Karpas-422 (cell line): ENCODE measurements at regions not wholly inside any gene's neighbourhood (a gene's known extent, or its start where the extent isn't known, plus 50 kb on each side); places are given as distances from the start of the nearest gene placed in this dataset.

Experiments used
- DNase-seq: peaks from one replicate; pipeline ENCODE4 v3.0.0-alpha.2; 2015
- H2AFZ ChIP-seq: fragments of 200-600 bp; sonication (generic); 2 replicates; pipeline ENCODE4 v1.6.1; 2014; ENCODE audit warnings: antibody characterized with exemption, low read length, mixed read lengths
- H3K27ac ChIP-seq: fragments of 200-600 bp; sonication (generic); 2 replicates; pipeline ENCODE4 v1.5.1; 2014; ENCODE audit warnings: mild to moderate bottlenecking, low read length, moderate library complexity
- H3K27me3 ChIP-seq: fragments of 200-600 bp; sonication (generic); 2 replicates; pipeline ENCODE4 v1.6.1; 2014; ENCODE audit warnings: low read length, mixed read lengths
- H3K36me3 ChIP-seq: fragments of 200-600 bp; sonication (generic); 2 replicates; pipeline ENCODE4 v1.6.1; 2014; ENCODE audit warnings: low read length, mixed read lengths; ENCODE audit not compliant: insufficient read depth
- H3K4me1 ChIP-seq: fragments of 200-600 bp; sonication (generic); 2 replicates; pipeline ENCODE4 v1.6.1; 2014; ENCODE audit warnings: mild to moderate bottlenecking, low read length, mixed read lengths
- H3K4me2 ChIP-seq: fragments of 200-600 bp; sonication (generic); 2 replicates; pipeline ENCODE4 v1.6.1; 2014; ENCODE audit warnings: low read length, low read depth, mild to moderate bottlenecking; ENCODE audit not compliant: poor library complexity, severe bottlenecking
- H3K4me3 ChIP-seq: fragments of 200-600 bp; sonication (generic); 2 replicates; pipeline ENCODE4 v1.5.1; 2014; ENCODE audit warnings: mild to moderate bottlenecking, antibody characterized with exemption, low read length, mixed read lengths
- H3K79me2 ChIP-seq: fragments of 200-600 bp; sonication (generic); 2 replicates; pipeline ENCODE4 v1.6.1; 2014; ENCODE audit warnings: mild to moderate bottlenecking, low read length, mixed read lengths
- H3K9ac ChIP-seq: fragments of 200-600 bp; sonication (generic); 2 replicates; pipeline ENCODE4 v1.6.0; 2014; ENCODE audit warnings: low read length
- H3K9me2 ChIP-seq: fragments of 200-600 bp; sonication (generic), shearing (Covaris generic); replicated peaks from 2 replicates; pipeline ENCODE4 v1.6.0; 2014; ENCODE audit warnings: mild to moderate bottlenecking, low read length, moderate library complexity; ENCODE audit not compliant: insufficient read depth
- H3K9me3 ChIP-seq: fragments of 300-700, 200-600 bp; sonication (generic); 2 replicates; pipeline ENCODE4 v1.6.1; 2014; ENCODE audit warnings: low read length, mixed read lengths
- H4K20me1 ChIP-seq: fragments of 200-600 bp; sonication (generic); 2 replicates; pipeline ENCODE4 v1.6.1; 2014; ENCODE audit warnings: mild to moderate bottlenecking, antibody characterized with exemption, low read length, low read depth; ENCODE audit not compliant: insufficient read depth

- Histone ChIP-seq H3K4me2 (no peak overlapping the region), H3K36me3 (no peaks in the 10 kb centered on the region), H3K4me3 (no peak overlapping the region), H4K20me1 (no peaks in the 10 kb centered on the region), H3K27me3 (no peaks in the 10 kb centered on the region), H3K27ac (no peak overlapping the region), H3K9ac (no peak overlapping the region), H3K79me2 (no peaks in the 10 kb centered on the region), H3K4me1 (no peaks in the 10 kb centered on the region), H3K9me2 (no peaks in the 10 kb centered on the region), H2AFZ (no peak overlapping the region), H3K9me3 (no peaks in the 10 kb centered on the region)
- no peak for DNase-seq
These were observed 284.2 kb downstream of the NSG2 start for GRCh38 chr5:174329738-174330137.

GRCh38 chr5:174335682-174336364 is 290.3 kb downstream of the NSG2 start:
- no peak for DNase-seq
- H3K27ac ChIP-seq: no peak overlapping the region
- H3K4me3 ChIP-seq: no peak overlapping the region
- no peaks in the 10 kb centered on the region for H3K27me3 ChIP-seq
- H3K4me2 ChIP-seq: no peak overlapping the region
- H3K9me2 ChIP-seq: no peaks in the 10 kb centered on the region
- no peaks in the 10 kb centered on the region for H3K4me1 ChIP-seq
- no peak overlapping the region for H2AFZ ChIP-seq
- H3K36me3 ChIP-seq: no peaks in the 10 kb centered on the region
- no peaks in the 10 kb centered on the region for H3K9me3 ChIP-seq
- H4K20me1 ChIP-seq: no peaks in the 10 kb centered on the region
- no peaks in the 10 kb centered on the region for H3K79me2 ChIP-seq
- no peak overlapping the region for H3K9ac ChIP-seq

- H3K9ac ChIP-seq: no peak overlapping the region
- H4K20me1 ChIP-seq: no peaks in the 10 kb centered on the region
- no peaks in the 10 kb centered on the region for H3K4me1 ChIP-seq
- H2AFZ ChIP-seq: no peak overlapping the region
- H3K27me3 ChIP-seq: no peaks in the 10 kb centered on the region
- no peaks in the 10 kb centered on the region for H3K36me3 ChIP-seq
- no peak overlapping the region for H3K4me3 ChIP-seq
- H3K9me2 ChIP-seq: no peaks in the 10 kb centered on the region
- no peaks in the 10 kb centered on the region for H3K9me3 ChIP-seq
- no peak overlapping the region for H3K4me2 ChIP-seq
- no peak for DNase-seq
- no peaks in the 10 kb centered on the region for H3K79me2 ChIP-seq
- no peak overlapping the region for H3K27ac ChIP-seq
These were observed 291.0 kb downstream of the NSG2 start for GRCh38 chr5:174336479-174336878.

GRCh38 chr5:174337276-174338184 is 292.0 kb downstream of the NSG2 start:
- Histone ChIP-seq H3K4me1 (no peaks in the 10 kb centered on the region), H4K20me1 (no peaks in the 10 kb centered on the region), H3K27me3 (no peaks in the 10 kb centered on the region), H2AFZ (no peak overlapping the region), H3K79me2 (no peaks in the 10 kb centered on the region), H3K4me3 (no peak overlapping the region), H3K36me3 (no peaks in the 10 kb centered on the region), H3K4me2 (no peak overlapping the region), H3K9me3 (no peaks in the 10 kb centered on the region), H3K27ac (no peak overlapping the region), H3K9ac (no peak overlapping the region), H3K9me2 (no peaks in the 10 kb centered on the region)
- no peak for DNase-seq

- no peak overlapping the region for H3K4me3 ChIP-seq
- H3K79me2 ChIP-seq: no peaks in the 10 kb centered on the region
- no peaks in the 10 kb centered on the region for H4K20me1 ChIP-seq
- DNase-seq: no peak
- no peak overlapping the region for H3K27ac ChIP-seq
- H3K4me1 ChIP-seq: no peaks in the 10 kb centered on the region
- H3K9me2 ChIP-seq: no peaks in the 10 kb centered on the region
- no peaks in the 10 kb centered on the region for H3K27me3 ChIP-seq
- no peaks in the 10 kb centered on the region for H3K9me3 ChIP-seq
- H3K36me3 ChIP-seq: no peaks in the 10 kb centered on the region
- no peak overlapping the region for H2AFZ ChIP-seq
- no peak overlapping the region for H3K9ac ChIP-seq
- H3K4me2 ChIP-seq: no peak overlapping the region
These were observed 292.9 kb downstream of the NSG2 start for GRCh38 chr5:174338185-174339010.

GRCh38 chr5:174339130-174339529 is 293.6 kb downstream of the NSG2 start:
- Histone ChIP-seq H3K79me2 (no peaks in the 10 kb centered on the region), H3K9ac (no peak overlapping the region), H3K27ac (no peak overlapping the region)

GRCh38 chr5:174340226-174340625 is 294.7 kb downstream of the NSG2 start:
- Histone ChIP-seq H3K4me3 (no peak overlapping the region), H3K27ac (no peak overlapping the region), H2AFZ (no peak overlapping the region), H3K9ac (no peak overlapping the region), H3K9me3 (no peaks in the 10 kb centered on the region), H3K9me2 (no peaks in the 10 kb centered on the region), H3K79me2 (no peaks in the 10 kb centered on the region), H3K4me2 (no peak overlapping the region), H4K20me1 (no peaks in the 10 kb centered on the region), H3K4me1 (no peaks in the 10 kb centered on the region), H3K36me3 (no peaks in the 10 kb centered on the region), H3K27me3 (no peaks in the 10 kb centered on the region)
- no peak for DNase-seq

More at GRCh38 chr5:174339130-174339529, 293.6 kb downstream of the NSG2 start:
- H3K4me2 ChIP-seq: no peak overlapping the region
- no peaks in the 10 kb centered on the region for H3K36me3 ChIP-seq
- no peak overlapping the region for H3K4me3 ChIP-seq
- no peaks in the 10 kb centered on the region for H3K9me3 ChIP-seq
- H4K20me1 ChIP-seq: no peaks in the 10 kb centered on the region
- no peaks in the 10 kb centered on the region for H3K4me1 ChIP-seq
- no peaks in the 10 kb centered on the region for H3K9me2 ChIP-seq
- DNase-seq: no peak
- H3K27me3 ChIP-seq: no peaks in the 10 kb centered on the region
- no peak overlapping the region for H2AFZ ChIP-seq

GRCh38 chr5:174342696-174343095 is 297.2 kb downstream of the NSG2 start:
- Histone ChIP-seq H3K27me3 (no peaks in the 10 kb centered on the region), H3K9me3 (no peaks in the 10 kb centered on the region), H3K4me1 (no peaks in the 10 kb centered on the region), H3K27ac (no peak overlapping the region), H3K4me2 (no peak overlapping the region), H4K20me1 (no peaks in the 10 kb centered on the region), H3K4me3 (no peak overlapping the region), H2AFZ (no peak overlapping the region), H3K79me2 (no peaks in the 10 kb centered on the region), H3K9me2 (no peaks in the 10 kb centered on the region), H3K9ac (no peak overlapping the region), H3K36me3 (no peaks in the 10 kb centered on the region)
- no peak for DNase-seq
